ENCODE measurements at regions not wholly inside any gene's neighbourhood (a gene's known extent, or its start where the extent isn't known, plus 50 kb on each side); places are given as distances from the start of the nearest gene placed in this dataset.

DNA sequence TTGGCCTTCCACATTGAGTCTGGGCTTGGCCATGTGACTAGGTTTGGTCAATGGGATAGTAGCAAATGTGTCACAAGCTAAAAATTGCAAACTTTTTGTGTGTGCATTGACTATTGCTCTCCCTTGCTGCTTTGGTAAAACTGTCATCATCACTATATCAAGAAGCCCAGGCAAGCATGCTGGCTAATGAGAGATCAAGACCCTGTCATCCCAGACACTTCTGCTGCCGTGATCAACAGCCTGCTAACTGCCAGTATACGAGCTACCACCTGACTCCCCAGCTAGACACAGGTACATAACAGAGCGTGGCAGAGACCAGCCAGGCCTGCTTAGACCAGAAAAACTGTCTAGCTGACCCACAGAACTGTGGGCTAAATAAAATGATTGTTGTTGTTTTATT lies 456.7 kb upstream of the DCN start:
- TF ChIP-seq, protein P1, sequence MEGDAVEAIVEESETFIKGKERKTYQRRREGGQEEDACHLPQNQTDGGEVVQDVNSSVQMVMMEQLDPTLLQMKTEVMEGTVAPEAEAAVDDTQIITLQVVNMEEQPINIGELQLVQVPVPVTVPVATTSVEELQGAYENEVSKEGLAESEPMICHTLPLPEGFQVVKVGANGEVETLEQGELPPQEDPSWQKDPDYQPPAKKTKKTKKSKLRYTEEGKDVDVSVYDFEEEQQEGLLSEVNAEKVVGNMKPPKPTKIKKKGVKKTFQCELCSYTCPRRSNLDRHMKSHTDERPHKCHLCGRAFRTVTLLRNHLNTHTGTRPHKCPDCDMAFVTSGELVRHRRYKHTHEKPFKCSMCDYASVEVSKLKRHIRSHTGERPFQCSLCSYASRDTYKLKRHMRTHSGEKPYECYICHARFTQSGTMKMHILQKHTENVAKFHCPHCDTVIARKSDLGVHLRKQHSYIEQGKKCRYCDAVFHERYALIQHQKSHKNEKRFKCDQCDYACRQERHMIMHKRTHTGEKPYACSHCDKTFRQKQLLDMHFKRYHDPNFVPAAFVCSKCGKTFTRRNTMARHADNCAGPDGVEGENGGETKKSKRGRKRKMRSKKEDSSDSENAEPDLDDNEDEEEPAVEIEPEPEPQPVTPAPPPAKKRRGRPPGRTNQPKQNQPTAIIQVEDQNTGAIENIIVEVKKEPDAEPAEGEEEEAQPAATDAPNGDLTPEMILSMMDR (IDR thresholded peaks at IDR 0.05; ENCODE audit: insufficient read depth, low read length, poor library complexity, severe bottlenecking) = no peak
- TF ChIP-seq EZH2phosphoT487 (conservative IDR thresholded peaks at IDR 0.05; ENCODE audit: low read length) = no peak

Measured in SU-DHL-6 (cell line).